HL-60 (cell line): ENCODE measurements at regions not wholly inside any gene's neighbourhood (a gene's known extent, or its start where the extent isn't known, plus 50 kb on each side); places are given as distances from the start of the nearest gene placed in this dataset.

Source experiments
- DNase-seq, 2 experiments: peaks; one replicate each; pipeline ENCODE4 v3.0.0-alpha.2; 2010 to 2020; ENCODE audit warnings: low read depth in 1 of 2, low spot score in 1 of 2
- H3K27ac ChIP-seq: fragments of 250-450 bp; sonication (Bioruptor Pico); replicated peaks from 2 replicates; pipeline ENCODE4 v1.5.1; 2020; ENCODE audit warnings: mild to moderate bottlenecking, moderate library complexity
- H3K27me3 ChIP-seq: fragments of 250-450 bp; sonication (Bioruptor Pico); 2 replicates; pipeline ENCODE4 v1.5.1; 2021; ENCODE audit warnings: mild to moderate bottlenecking, moderate library complexity; ENCODE audit not compliant: insufficient read depth, poor library complexity, severe bottlenecking
- H3K4me3 ChIP-seq: replicated peaks from 2 replicates; pipeline ENCODE4 v1.5.1; 2011; ENCODE audit warnings: mild to moderate bottlenecking, control low read depth, low read length; ENCODE audit not compliant: insufficient read depth
- GABPA ChIP-seq: IDR thresholded peaks from 2 replicates; pipeline ENCODE4 v1.6.1; 2012; ENCODE audit warnings: low read depth
- POLR2AphosphoS5 ChIP-seq: IDR thresholded peaks from 2 replicates; pipeline ENCODE4 v1.6.1; 2012; ENCODE audit warnings: low read depth
- SPI1 ChIP-seq: IDR thresholded peaks from 2 replicates; pipeline ENCODE4 v1.6.1; 2012; ENCODE audit warnings: low read depth, mild to moderate bottlenecking, borderline replicate concordance
- TF ChIP-seq, protein P1 (sequence below): IDR thresholded peaks from one replicate; pipeline ENCODE4 v1.5.1; 2011; ENCODE audit warnings: low read length, control low read depth, inconsistent platforms; ENCODE audit not compliant: insufficient read depth
- TF ChIP-seq, protein P2 (sequence below): IDR thresholded peaks from 2 replicates; pipeline ENCODE4 v1.6.1; 2012; ENCODE audit warnings: low read depth; ENCODE audit not compliant: insufficient replicate concordance

DNA sequence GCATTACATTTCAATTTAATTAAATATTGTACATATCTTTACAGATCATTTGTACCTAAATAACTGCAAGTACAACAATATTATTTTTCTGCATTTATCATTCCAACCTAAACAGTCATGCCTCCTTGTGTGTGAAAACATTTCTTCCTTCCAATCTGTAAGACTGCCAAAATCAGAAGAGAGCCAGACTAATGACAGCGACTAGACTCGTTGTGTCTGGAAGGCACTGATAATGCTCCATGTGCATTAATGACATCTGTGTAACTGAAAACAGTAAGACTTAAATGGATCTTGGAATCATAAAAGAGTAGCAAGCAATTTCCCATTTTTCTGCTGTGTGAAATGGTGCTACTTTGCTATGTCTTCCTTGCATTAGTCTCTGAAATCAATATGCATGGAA is 278.0 kb upstream of the DSEL start:
- TF ChIP-seq, protein P1, sequence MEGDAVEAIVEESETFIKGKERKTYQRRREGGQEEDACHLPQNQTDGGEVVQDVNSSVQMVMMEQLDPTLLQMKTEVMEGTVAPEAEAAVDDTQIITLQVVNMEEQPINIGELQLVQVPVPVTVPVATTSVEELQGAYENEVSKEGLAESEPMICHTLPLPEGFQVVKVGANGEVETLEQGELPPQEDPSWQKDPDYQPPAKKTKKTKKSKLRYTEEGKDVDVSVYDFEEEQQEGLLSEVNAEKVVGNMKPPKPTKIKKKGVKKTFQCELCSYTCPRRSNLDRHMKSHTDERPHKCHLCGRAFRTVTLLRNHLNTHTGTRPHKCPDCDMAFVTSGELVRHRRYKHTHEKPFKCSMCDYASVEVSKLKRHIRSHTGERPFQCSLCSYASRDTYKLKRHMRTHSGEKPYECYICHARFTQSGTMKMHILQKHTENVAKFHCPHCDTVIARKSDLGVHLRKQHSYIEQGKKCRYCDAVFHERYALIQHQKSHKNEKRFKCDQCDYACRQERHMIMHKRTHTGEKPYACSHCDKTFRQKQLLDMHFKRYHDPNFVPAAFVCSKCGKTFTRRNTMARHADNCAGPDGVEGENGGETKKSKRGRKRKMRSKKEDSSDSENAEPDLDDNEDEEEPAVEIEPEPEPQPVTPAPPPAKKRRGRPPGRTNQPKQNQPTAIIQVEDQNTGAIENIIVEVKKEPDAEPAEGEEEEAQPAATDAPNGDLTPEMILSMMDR, result no peak
- TF ChIP-seq GABPA (no peak), POLR2AphosphoS5 (no peak)
- TF ChIP-seq, protein P2, sequence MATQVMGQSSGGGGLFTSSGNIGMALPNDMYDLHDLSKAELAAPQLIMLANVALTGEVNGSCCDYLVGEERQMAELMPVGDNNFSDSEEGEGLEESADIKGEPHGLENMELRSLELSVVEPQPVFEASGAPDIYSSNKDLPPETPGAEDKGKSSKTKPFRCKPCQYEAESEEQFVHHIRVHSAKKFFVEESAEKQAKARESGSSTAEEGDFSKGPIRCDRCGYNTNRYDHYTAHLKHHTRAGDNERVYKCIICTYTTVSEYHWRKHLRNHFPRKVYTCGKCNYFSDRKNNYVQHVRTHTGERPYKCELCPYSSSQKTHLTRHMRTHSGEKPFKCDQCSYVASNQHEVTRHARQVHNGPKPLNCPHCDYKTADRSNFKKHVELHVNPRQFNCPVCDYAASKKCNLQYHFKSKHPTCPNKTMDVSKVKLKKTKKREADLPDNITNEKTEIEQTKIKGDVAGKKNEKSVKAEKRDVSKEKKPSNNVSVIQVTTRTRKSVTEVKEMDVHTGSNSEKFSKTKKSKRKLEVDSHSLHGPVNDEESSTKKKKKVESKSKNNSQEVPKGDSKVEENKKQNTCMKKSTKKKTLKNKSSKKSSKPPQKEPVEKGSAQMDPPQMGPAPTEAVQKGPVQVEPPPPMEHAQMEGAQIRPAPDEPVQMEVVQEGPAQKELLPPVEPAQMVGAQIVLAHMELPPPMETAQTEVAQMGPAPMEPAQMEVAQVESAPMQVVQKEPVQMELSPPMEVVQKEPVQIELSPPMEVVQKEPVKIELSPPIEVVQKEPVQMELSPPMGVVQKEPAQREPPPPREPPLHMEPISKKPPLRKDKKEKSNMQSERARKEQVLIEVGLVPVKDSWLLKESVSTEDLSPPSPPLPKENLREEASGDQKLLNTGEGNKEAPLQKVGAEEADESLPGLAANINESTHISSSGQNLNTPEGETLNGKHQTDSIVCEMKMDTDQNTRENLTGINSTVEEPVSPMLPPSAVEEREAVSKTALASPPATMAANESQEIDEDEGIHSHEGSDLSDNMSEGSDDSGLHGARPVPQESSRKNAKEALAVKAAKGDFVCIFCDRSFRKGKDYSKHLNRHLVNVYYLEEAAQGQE, result no peak
- no peak for DNase-seq

DNA sequence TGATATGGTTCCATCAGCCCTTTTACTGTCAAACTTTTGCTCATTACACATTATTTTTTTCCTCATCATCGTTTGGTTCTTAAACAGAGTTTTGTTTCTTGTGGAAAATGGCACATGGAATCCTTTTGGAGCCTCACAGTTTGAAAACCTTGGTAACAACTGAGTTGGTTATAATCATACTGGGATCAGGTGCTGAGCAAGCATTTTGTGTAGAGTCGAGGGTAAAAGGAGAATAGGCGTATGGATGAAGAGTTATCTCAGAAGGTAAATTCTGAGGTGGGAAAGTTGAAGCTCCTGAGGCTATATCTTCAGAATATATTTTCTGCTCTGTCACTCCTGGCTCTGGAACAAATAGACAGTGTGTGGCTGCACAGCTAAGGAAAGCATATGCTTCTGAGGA is 274.0 kb upstream of the DSEL start:
- Histone ChIP-seq H3K4me3 (no peak overlapping the region), H3K27me3 (no peaks in the 10 kb centered on the region), H3K27ac (no peak overlapping the region)
- TF ChIP-seq, protein P1, result no peak
- TF ChIP-seq POLR2AphosphoS5 (no peak), GABPA (no peak), SPI1 (no peak)
- TF ChIP-seq, protein P2, result no peak
- DNase-seq, result no peak

More for the DNA sequence above, 278.0 kb upstream of the DSEL start:
- Histone ChIP-seq H3K27ac (no peak overlapping the region), H3K4me3 (no peak overlapping the region), H3K27me3 (no peaks in the 10 kb centered on the region)

DNA sequence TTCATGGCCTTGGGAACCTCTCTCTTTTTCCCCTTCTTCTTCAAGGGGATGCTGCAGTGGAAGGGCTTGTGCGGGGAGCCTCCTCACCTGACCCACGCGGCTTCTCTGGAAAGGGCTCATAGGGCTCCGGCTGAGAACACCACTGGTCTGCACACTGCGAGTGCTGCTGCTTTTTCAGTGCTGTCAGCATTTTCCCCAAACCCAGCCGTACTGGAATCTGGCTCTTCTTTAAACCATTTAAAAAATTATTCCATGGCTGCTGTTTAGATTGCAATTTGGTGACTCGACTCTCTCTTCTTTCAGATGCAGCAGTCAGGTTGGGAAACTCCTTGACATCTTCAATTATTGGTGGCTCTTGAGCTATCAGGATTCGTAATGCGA is 272.6 kb upstream of the DSEL start:
- TF ChIP-seq, protein P1, result no peak

DNA sequence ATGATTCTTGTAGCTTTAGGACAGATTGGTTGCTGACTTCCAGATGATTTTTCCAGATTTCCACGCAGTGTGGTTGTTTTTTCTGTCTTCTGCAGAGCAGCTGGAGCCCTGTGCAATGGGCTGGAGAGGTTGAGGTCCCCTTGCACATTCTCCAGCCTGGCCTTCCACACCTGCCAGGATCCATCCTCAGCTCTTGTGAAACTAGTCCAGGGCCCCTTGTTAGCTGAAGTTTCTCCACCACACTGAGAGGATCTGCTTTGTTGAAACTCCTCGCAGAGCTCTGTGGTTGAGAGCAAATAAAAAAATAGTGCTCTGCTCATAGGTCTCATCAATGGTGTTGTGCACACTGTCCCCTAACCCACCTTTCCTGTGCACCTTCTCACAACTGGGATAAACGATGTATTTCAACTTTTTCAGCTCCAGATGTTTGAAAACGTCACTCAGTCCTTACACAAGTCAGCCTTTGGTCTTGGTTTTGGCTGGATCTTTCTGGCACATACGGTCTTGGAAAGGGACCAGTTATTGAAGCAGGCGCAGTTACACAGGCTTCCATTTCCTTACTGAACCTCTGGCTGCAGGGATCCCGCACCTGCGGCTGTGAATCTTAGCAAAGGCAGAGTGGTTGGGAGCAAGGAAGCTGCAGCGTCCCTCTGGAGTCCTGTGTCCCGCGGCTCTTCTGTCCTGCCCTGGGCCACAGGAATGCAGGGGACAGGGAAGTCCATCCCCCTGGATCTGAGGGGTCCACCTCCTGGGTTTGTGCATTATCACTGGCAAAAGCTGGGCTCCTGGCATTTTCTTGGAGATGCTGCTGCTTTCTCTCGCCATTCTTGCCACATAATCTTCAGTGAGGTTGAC is 272.0 kb upstream of the DSEL start:
- Histone ChIP-seq H3K27ac (no peak overlapping the region), H3K27me3 (no peaks in the 10 kb centered on the region)
- TF ChIP-seq GABPA (no peak), POLR2AphosphoS5 (no peak), SPI1 (no peak)
- TF ChIP-seq, protein P1, result no peak
- TF ChIP-seq, protein P2, result no peak

More for the DNA sequence above, 272.6 kb upstream of the DSEL start:
- H3K4me3 ChIP-seq, result no peak overlapping the region
- no peak overlapping the region for H3K27ac ChIP-seq
- H3K27me3 ChIP-seq, result no peaks in the 10 kb centered on the region
- no peak for DNase-seq

More for the DNA sequence above, 272.0 kb upstream of the DSEL start:
- H3K4me3 ChIP-seq, result no peak overlapping the region
- DNase-seq, result no peak
